A549 (cell line): ENCODE measurements at regions not wholly inside any gene's neighbourhood (a gene's known extent, or its start where the extent isn't known, plus 50 kb on each side); places are given as distances from the start of the nearest gene placed in this dataset.

Experiments used
- ATAC-seq, 2 experiments: fragments of 200-7000 bp in 1 of 2; fragments of >200 bp in 1 of 2; cut with Nextera tagmentation in 1 of 2; cut with Tn5 transposase in 1 of 2; 3 replicates each; pipeline versions ENCODE4 v1.8.0 to v1.9.1; 2018 to 2020; ENCODE audit warnings: mild to moderate bottlenecking in 1 of 2, moderate library complexity in 1 of 2
- CTCF ChIA-PET: fragments of 300-600 bp; sonication (Branson Sonifier 250); formaldehyde crosslinking; extraction: SDS; loops from one replicate; lab custom pipeline; 2021; ENCODE audit warnings: antibody characterized with exemption, inconsistent platforms; lab: Yijun Ruan, JAX
- POLR2A ChIA-PET: fragments of 350-600 bp; formaldehyde crosslinking; extraction: SDS; loops from one replicate; lab custom pipeline; 2021; ENCODE audit warnings: antibody characterized with exemption, inconsistent platforms; lab: Yijun Ruan, JAX
- DNase-seq, 2 experiments: peaks; one replicate each; pipeline versions ENCODE4 v3.0.0 to v3.0.0-alpha.2; 2011 to 2016; ENCODE audit warnings: low read depth in 1 of 2, low spot score in 1 of 2
- FAIRE-seq: peaks from 2 replicates; lab custom pipeline; 2011; peaks lifted over from hg19 to GRCh38; lab: Jason Lieb, UNC
- H3K27ac ChIP-seq, 2 experiments: fragments of >200 bp; sonication (Bioruptor Twin); formaldehyde crosslinking; 3 replicates each; pipeline ENCODE4 v1.5.1; 2016 to 2017
- H3K4me1 ChIP-seq: fragments of >200 bp; sonication (Bioruptor Twin); formaldehyde crosslinking; 3 replicates; pipeline ENCODE4 v1.6.1; 2016
- H3K4me2 ChIP-seq: fragments of >200 bp; sonication (Bioruptor Twin); formaldehyde crosslinking; 3 replicates; pipeline ENCODE4 v1.6.1; 2016
- H3K4me3 ChIP-seq: fragments of >200 bp; sonication (Bioruptor Twin); formaldehyde crosslinking; 3 replicates; pipeline ENCODE4 v1.5.1; 2016
- H3K9me3 ChIP-seq: fragments of >200 bp; sonication (Bioruptor Twin); formaldehyde crosslinking; 3 replicates; pipeline ENCODE4 v1.6.1; 2016
- ATOH8 ChIP-seq: fragments of 250-450 bp; sonication (Bioruptor Pico); IDR thresholded peaks from 2 replicates; pipeline ENCODE4 v1.5.0; 2020; ENCODE audit warnings: low read depth, mild to moderate bottlenecking, moderate library complexity
- BHLHE40 ChIP-seq: IDR thresholded peaks from 2 replicates; pipeline ENCODE4 v1.6.1; 2012; ENCODE audit warnings: low read depth, low read length, inconsistent platforms
- CEBPB ChIP-seq, 2 experiments: fragments of >200 bp in 1 of 2; sonication (Bioruptor Twin) in 1 of 2; formaldehyde crosslinking in 1 of 2; IDR thresholded peaks; 2 replicates each; pipeline ENCODE4 v1.6.1; 2012 to 2016
- CHD4 ChIP-seq: fragments of 200-600 bp; sonication (generic); IDR thresholded peaks from 2 replicates; pipeline ENCODE4 v1.6.1; 2016; ENCODE audit warnings: antibody characterized with exemption, mild to moderate bottlenecking, borderline replicate concordance
- E2F6 ChIP-seq: IDR thresholded peaks from 2 replicates; pipeline ENCODE4 v1.6.1; 2012; ENCODE audit warnings: low read depth, borderline replicate concordance
- EHF ChIP-seq: fragments of 250-450 bp; sonication (Bioruptor Pico); IDR thresholded peaks from 2 replicates; pipeline ENCODE4 v1.5.0; 2020; ENCODE audit warnings: mild to moderate bottlenecking
- FOSB ChIP-seq: fragments of 250-450 bp; sonication (Bioruptor Pico); IDR thresholded peaks from 2 replicates; pipeline ENCODE4 v1.5.0; 2020; ENCODE audit warnings: mild to moderate bottlenecking, moderate library complexity
- GATA3 ChIP-seq: IDR thresholded peaks from 2 replicates; pipeline ENCODE4 v1.6.1; 2012; ENCODE audit warnings: borderline replicate concordance
- HES2 ChIP-seq: fragments of >200 bp; sonication (Bioruptor Twin); formaldehyde crosslinking; IDR thresholded peaks from 2 replicates; pipeline ENCODE4 v1.6.1; 2016
- HEYL ChIP-seq: fragments of 250-450 bp; sonication (Bioruptor Pico); IDR thresholded peaks from 2 replicates; pipeline ENCODE4 v1.8.0; 2021; ENCODE audit warnings: mild to moderate bottlenecking, moderate library complexity
- HOXA7 ChIP-seq: fragments of 250-450 bp; sonication (Bioruptor Pico); IDR thresholded peaks from 2 replicates; pipeline ENCODE4 v1.5.0; 2020; ENCODE audit warnings: mild to moderate bottlenecking, moderate library complexity
- JUN ChIP-seq, 2 experiments: fragments of >200 bp; sonication (Bioruptor Twin); formaldehyde crosslinking; IDR thresholded peaks; 2 replicates in 1 of 2; 3 replicates in 1 of 2; pipeline ENCODE4 v1.6.1; 2016 to 2017
- JUNB ChIP-seq: fragments of >200 bp; sonication (Bioruptor Twin); formaldehyde crosslinking; IDR thresholded peaks from 2 replicates; pipeline ENCODE4 v1.6.1; 2016
- KDM1A ChIP-seq: fragments of 200-600 bp; sonication (generic); IDR thresholded peaks from 2 replicates; pipeline ENCODE4 v1.6.1; 2016; ENCODE audit warnings: low read depth, mild to moderate bottlenecking
- MAFK ChIP-seq: fragments of 450-650 bp; IDR thresholded peaks from 2 replicates; pipeline ENCODE4 v1.6.1; 2014; ENCODE audit not compliant: partially characterized antibody
- MAZ ChIP-seq: fragments of 150-350 bp; IDR thresholded peaks from 2 replicates; pipeline ENCODE4 v1.6.1; 2014; ENCODE audit warnings: antibody characterized with exemption, low read depth, low read length, borderline replicate concordance
- NFE2L2 ChIP-seq: fragments of 150-350 bp; conservative IDR thresholded peaks from 2 replicates; pipeline ENCODE4 v1.6.1; 2014; ENCODE audit warnings: low read length
- NPAS2 ChIP-seq: fragments of 250-450 bp; sonication (Bioruptor Pico); IDR thresholded peaks from 2 replicates; pipeline ENCODE4 v1.8.0; 2022; ENCODE audit warnings: mild to moderate bottlenecking, moderate library complexity, borderline replicate concordance
- NR3C1 ChIP-seq: fragments of >200 bp; sonication (Bioruptor Twin); formaldehyde crosslinking; IDR thresholded peaks from 3 replicates; pipeline ENCODE4 v1.6.1; 2017
- PHF8 ChIP-seq: fragments of 200-600 bp; sonication (generic); IDR thresholded peaks from 2 replicates; pipeline ENCODE4 v1.6.1; 2016; ENCODE audit warnings: low read depth, mild to moderate bottlenecking, antibody characterized with exemption, moderate library complexity, borderline replicate concordance
- POLR2A ChIP-seq: IDR thresholded peaks from 2 replicates; pipeline ENCODE4 v1.6.1; 2012; ENCODE audit warnings: mild to moderate bottlenecking, low read length
- RAD21 ChIP-seq, 2 experiments: fragments of >200 bp in 1 of 2; sonication (Bioruptor Twin) in 1 of 2; formaldehyde crosslinking in 1 of 2; IDR thresholded peaks in 1 of 2; conservative IDR thresholded peaks in 1 of 2; 2 replicates in 1 of 2; 3 replicates in 1 of 2; pipeline ENCODE4 v1.6.1; 2012 to 2018; ENCODE audit warnings: inconsistent platforms in 1 of 2
- REST ChIP-seq: fragments of 200-600 bp; sonication (generic); IDR thresholded peaks from 2 replicates; pipeline ENCODE4 v1.6.1; 2016; ENCODE audit warnings: antibody characterized with exemption, mild to moderate bottlenecking, moderate library complexity
- RFX5 ChIP-seq: fragments of 450-650 bp; IDR thresholded peaks from 2 replicates; pipeline ENCODE4 v1.7.1; 2014; ENCODE audit warnings: antibody characterized with exemption, mild to moderate bottlenecking, moderate library complexity
- ZC3H11A ChIP-seq: fragments of 450-650 bp; IDR thresholded peaks from 2 replicates; pipeline ENCODE4 v1.6.1; 2014; ENCODE audit warnings: antibody characterized with exemption, mild to moderate bottlenecking
- ZFP36 ChIP-seq: fragments of 450-650 bp; IDR thresholded peaks from 2 replicates; pipeline ENCODE4 v1.6.1; 2014; ENCODE audit warnings: borderline replicate concordance; ENCODE audit not compliant: partially characterized antibody
- ZNF302 ChIP-seq: fragments of 250-450 bp; sonication (Bioruptor Pico); IDR thresholded peaks from 2 replicates; pipeline ENCODE4 v1.9.0; 2021; ENCODE audit warnings: inconsistent platforms, mild to moderate bottlenecking, moderate library complexity
- ZSCAN20 ChIP-seq: fragments of 250-450 bp; sonication (Bioruptor Pico); IDR thresholded peaks from 2 replicates; pipeline ENCODE4 v1.8.0; 2022; ENCODE audit warnings: mild to moderate bottlenecking, moderate library complexity
- WGBS: methylation state at CpG from one replicate; pipeline ENCODE4 v1.1.6; 2017; ENCODE audit errors: missing lambda C conversion rate; 5-methylcytosine and 5-hydroxymethylcytosine counted together

- TF ChIP-seq RAD21 (conservative IDR thresholded peaks at IDR 0.05 in 1 of 2, IDR thresholded peaks at IDR 0.05 in 1 of 2) = no peak
- no peak for TF ChIP-seq ZNF302
- TF ChIP-seq JUN (IDR thresholded peaks at IDR 0.05) = no peak
- no peak for TF ChIP-seq PHF8
- TF ChIP-seq HOXA7 = no peak
- TF ChIP-seq NFE2L2 = no peak
- no peak for TF ChIP-seq GATA3
- no peak for TF ChIP-seq HEYL (CRISPR knock-in tag)
- TF ChIP-seq ZFP36 = no peak
- TF ChIP-seq FOSB (CRISPR knock-in tag) = no peak
- TF ChIP-seq NR3C1 = no peak
- TF ChIP-seq, all 56 proteins: peak for 0
Measured at GRCh38 chr4:115323106-115323707, 209.8 kb upstream of the NDST4 start (continued).

GRCh38 chr4:115315182-115315581 lies 201.8 kb upstream of the NDST4 start:
- Histone ChIP-seq H3K4me1 (no peaks in the 10 kb centered on the region), H3K27ac (no peak overlapping the region)
- WGBS = 36% methylated on average over 3 of the region's 4 CpGs
- TF ChIP-seq MAZ = no peak
- TF ChIP-seq NFE2L2 = no peak
- TF ChIP-seq REST = no peak
- TF ChIP-seq ZNF302 = no peak
- no peak for TF ChIP-seq KDM1A
- no peak for TF ChIP-seq E2F6
- TF ChIP-seq ZSCAN20 (CRISPR knock-in tag) = no peak
- no peak for TF ChIP-seq JUN (IDR thresholded peaks at IDR 0.05)
- no peak for TF ChIP-seq POLR2A
- no peak for TF ChIP-seq CHD4
- TF ChIP-seq EHF (CRISPR knock-in tag) = no peak
- no peak for TF ChIP-seq RFX5
- TF ChIP-seq ATOH8 (CRISPR knock-in tag) = no peak
- no peak for TF ChIP-seq HES2
- TF ChIP-seq, all 56 proteins: peak for 0
- no peak overlapping the region for H3K4me2 ChIP-seq
- ATAC-seq (no peak), DNase-seq (no peak), FAIRE-seq (no peak)
- no peaks in the 10 kb centered on the region for H3K9me3 ChIP-seq
- ChIA-PET POLR2A (no interaction called here), CTCF (no interaction called here)
- no peak overlapping the region for H3K4me3 ChIP-seq

- H3K4me2 ChIP-seq = no peak overlapping the region
- H3K27ac ChIP-seq = no peak overlapping the region
- no peak for FAIRE-seq
- no peak overlapping the region for H3K4me3 ChIP-seq
- H3K4me1 ChIP-seq = no peaks in the 10 kb centered on the region
- WGBS = 0% methylated on average over 2 of the region's 2 CpGs
- no peak for DNase-seq
- H3K9me3 ChIP-seq = no peaks in the 10 kb centered on the region
- no peak for ATAC-seq
- CTCF ChIA-PET = no interaction called here
- POLR2A ChIA-PET = no interaction called here
- TF ChIP-seq MAFK (no peak), NPAS2 (CRISPR knock-in tag) (no peak), HOXA7 (no peak), ZC3H11A (no peak), FOSB (CRISPR knock-in tag) (no peak), NR3C1 (no peak), JUNB (no peak), NFE2L2 (no peak), POLR2A (no peak), REST (no peak), ZFP36 (no peak), HEYL (CRISPR knock-in tag) (no peak), BHLHE40 (no peak), CEBPB (IDR thresholded peaks at IDR 0.05) (no peak), EHF (CRISPR knock-in tag) (no peak)
Measured at GRCh38 chr4:115310641-115311040, 197.2 kb upstream of the NDST4 start.
